ENCODE measurements at regions not wholly inside any gene's neighbourhood (a gene's known extent, or its start where the extent isn't known, plus 50 kb on each side); places are given as distances from the start of the nearest gene placed in this dataset.
"Not testable (repeated sequence)": the region's sequence is repeated elsewhere in the genome, so short reads cannot be mapped to it uniquely, and the experiment has no call there.

GRCh38 chr1:88333086-88333695, 350.9 kb upstream of the PKN2 start:
- Histone ChIP-seq H3K27ac (replicated peaks; ENCODE audit: low read length) (no peak overlapping the region), H3K4me1 (ENCODE audit: control insufficient read depth in 2 of 2, insufficient read depth in 1 of 2, low read depth in 1 of 2, low read length in 2 of 2) (peaks cover 0 to 3% of the 10 kb centered on the region in 2 donors), H2AK5ac (ENCODE audit: low read depth, low read length) (no peak overlapping the region), H3K4me2 (ENCODE audit: insufficient read depth, low read length, poor library complexity, severe bottlenecking) (no peak overlapping the region), H2BK12ac (ENCODE audit: low read length) (no peak overlapping the region), H4K8ac (ENCODE audit: low read depth, low read length) (no peak overlapping the region), H3K36me3 (replicated peaks in 1 of 2; ENCODE audit: control insufficient read depth in 2 of 2, insufficient read depth in 2 of 2, low read length in 2 of 2) (no peaks in the 10 kb centered on the region), H2BK15ac (ENCODE audit: low read length) (no peak overlapping the region), H3K23ac (ENCODE audit: low read depth, low read length, poor library complexity) (no peak overlapping the region), H3K9ac (ENCODE audit: low read depth, low read length, poor library complexity) (no peak overlapping the region), H3K18ac (ENCODE audit: low read length) (no peak overlapping the region), H2BK120ac (ENCODE audit: low read depth, low read length) (no peak overlapping the region), H3K27me3 (ENCODE audit: control insufficient read depth in 3 of 3, insufficient read depth in 3 of 3, low read depth in 1 of 3, low read length in 3 of 3) (no peaks in the 10 kb centered on the region), H3K4me3 (ENCODE audit: low read length in 2 of 2) (no peak overlapping the region), H3K4ac (ENCODE audit: low read length) (no peak overlapping the region), H3K79me1 (ENCODE audit: low read depth, low read length) (no peaks in the 10 kb centered on the region), H3K14ac (ENCODE audit: low read length) (no peak overlapping the region), H2AFZ (ENCODE audit: low read length) (peak overlapping the region; percentile 14), H4K91ac (ENCODE audit: low read depth, low read length, poor library complexity) (no peak overlapping the region), H2BK5ac (ENCODE audit: low read length) (no peak overlapping the region), H3K9me3 (replicated peaks in 1 of 2; ENCODE audit: control insufficient read depth in 2 of 2, insufficient read depth in 1 of 2, low read depth in 1 of 2, low read length in 2 of 2) (peaks cover 0 to 2% of the 10 kb centered on the region in 2 donors)
- DNase-seq (ENCODE audit: low spot score) = no peak
- no CpG with 5 or more reads among the region's 9 CpGs for WGBS, 2 donors (ENCODE audit: extremely low coverage in 2 of 2, insufficient read length in 2 of 2, insufficient replicate concordance in 1 of 2)

- H2AFZ ChIP-seq (ENCODE audit: low read length) = no peak overlapping the region
- no peak overlapping the region for H3K4me2 ChIP-seq (ENCODE audit: insufficient read depth, low read length, poor library complexity, severe bottlenecking)
- no peaks in the 10 kb centered on the region for H3K27me3 ChIP-seq (ENCODE audit: control insufficient read depth in 3 of 3, insufficient read depth in 3 of 3, low read depth in 1 of 3, low read length in 3 of 3)
- no peak overlapping the region for H3K27ac ChIP-seq (replicated peaks; ENCODE audit: low read length)
- no peak overlapping the region for H4K8ac ChIP-seq (ENCODE audit: low read depth, low read length)
- no peaks in the 10 kb centered on the region for H3K9me3 ChIP-seq (replicated peaks in 1 of 2; ENCODE audit: control insufficient read depth in 2 of 2, insufficient read depth in 1 of 2, low read depth in 1 of 2, low read length in 2 of 2)
- H3K18ac ChIP-seq (ENCODE audit: low read length) = no peak overlapping the region
- H3K9ac ChIP-seq (ENCODE audit: low read depth, low read length, poor library complexity) = no peak overlapping the region
- H2BK5ac ChIP-seq (ENCODE audit: low read length) = no peak overlapping the region
- DNase-seq (ENCODE audit: low spot score) = no peak
- no peaks in the 10 kb centered on the region for H3K36me3 ChIP-seq (replicated peaks in 1 of 2; ENCODE audit: control insufficient read depth in 2 of 2, insufficient read depth in 2 of 2, low read length in 2 of 2)
- no peak overlapping the region for H3K14ac ChIP-seq (ENCODE audit: low read length)
- H2BK120ac ChIP-seq (ENCODE audit: low read depth, low read length) = no peak overlapping the region
- H3K4ac ChIP-seq (ENCODE audit: low read length) = no peak overlapping the region
- H2AK5ac ChIP-seq (ENCODE audit: low read depth, low read length) = no peak overlapping the region
- H3K4me3 ChIP-seq (ENCODE audit: low read length in 2 of 2) = no peak overlapping the region
- WGBS, 2 donors (ENCODE audit: extremely low coverage in 2 of 2, insufficient read length in 2 of 2, insufficient replicate concordance in 1 of 2) = no CpG with 5 or more reads among the region's 5 CpGs
- no peak overlapping the region for H4K91ac ChIP-seq (ENCODE audit: low read depth, low read length, poor library complexity)
- no peaks in the 10 kb centered on the region for H3K4me1 ChIP-seq (ENCODE audit: control insufficient read depth in 2 of 2, insufficient read depth in 1 of 2, low read depth in 1 of 2, low read length in 2 of 2)
- no peak overlapping the region for H3K23ac ChIP-seq (ENCODE audit: low read depth, low read length, poor library complexity)
- no peak overlapping the region for H2BK15ac ChIP-seq (ENCODE audit: low read length)
- no peaks in the 10 kb centered on the region for H3K79me1 ChIP-seq (ENCODE audit: low read depth, low read length)
- H2BK12ac ChIP-seq (ENCODE audit: low read length) = no peak overlapping the region
Measured at GRCh38 chr1:88341447-88341846, 342.6 kb upstream of the PKN2 start.

DNA sequence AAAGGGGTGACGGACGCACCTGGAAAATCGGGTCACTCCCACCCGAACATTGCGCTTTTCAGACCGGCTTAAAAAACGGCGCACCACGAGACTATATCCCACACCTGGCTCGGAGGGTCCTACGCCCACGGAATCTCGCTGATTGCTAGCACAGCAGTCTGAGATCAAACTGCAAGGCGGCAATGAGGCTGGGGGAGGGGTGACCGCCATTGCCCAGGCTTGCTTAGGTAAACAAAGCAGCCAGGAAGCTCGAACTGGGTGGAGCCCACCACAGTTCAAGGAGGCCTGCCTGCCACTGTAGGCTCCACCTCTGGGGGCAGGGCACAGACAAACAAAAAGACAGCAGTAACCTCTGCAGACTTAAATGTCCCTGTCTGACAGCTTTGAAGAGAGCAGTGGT, 342.0 kb upstream of the PKN2 start:
- not testable (repeated sequence) for H3K9ac ChIP-seq (ENCODE audit: low read depth, low read length, poor library complexity); H2AFZ ChIP-seq (ENCODE audit: low read length); H3K4me3 ChIP-seq (ENCODE audit: low read length in 2 of 2); H3K18ac ChIP-seq (ENCODE audit: low read length); H3K27ac ChIP-seq (replicated peaks; ENCODE audit: low read length); H3K4me1 ChIP-seq (ENCODE audit: control insufficient read depth in 2 of 2, insufficient read depth in 1 of 2, low read depth in 1 of 2, low read length in 2 of 2); H2AK5ac ChIP-seq (ENCODE audit: low read depth, low read length); H2BK5ac ChIP-seq (ENCODE audit: low read length); H2BK120ac ChIP-seq (ENCODE audit: low read depth, low read length); H4K8ac ChIP-seq (ENCODE audit: low read depth, low read length); H3K27me3 ChIP-seq (ENCODE audit: control insufficient read depth in 3 of 3, insufficient read depth in 3 of 3, low read depth in 1 of 3, low read length in 3 of 3); H2BK12ac ChIP-seq (ENCODE audit: low read length); H2BK15ac ChIP-seq (ENCODE audit: low read length); DNase-seq (ENCODE audit: low spot score); H3K4me2 ChIP-seq (ENCODE audit: insufficient read depth, low read length, poor library complexity, severe bottlenecking); H3K4ac ChIP-seq (ENCODE audit: low read length); H3K14ac ChIP-seq (ENCODE audit: low read length); H3K79me1 ChIP-seq (ENCODE audit: low read depth, low read length); H3K36me3 ChIP-seq (replicated peaks in 1 of 2; ENCODE audit: control insufficient read depth in 2 of 2, insufficient read depth in 2 of 2, low read length in 2 of 2); H3K9me3 ChIP-seq (replicated peaks in 1 of 2; ENCODE audit: control insufficient read depth in 2 of 2, insufficient read depth in 1 of 2, low read depth in 1 of 2, low read length in 2 of 2); H3K23ac ChIP-seq (ENCODE audit: low read depth, low read length, poor library complexity); H4K91ac ChIP-seq (ENCODE audit: low read depth, low read length, poor library complexity)
- WGBS, 2 donors (ENCODE audit: extremely low coverage in 2 of 2, insufficient read length in 2 of 2, insufficient replicate concordance in 1 of 2) = no CpG with 5 or more reads among the region's 16 CpGs

DNA sequence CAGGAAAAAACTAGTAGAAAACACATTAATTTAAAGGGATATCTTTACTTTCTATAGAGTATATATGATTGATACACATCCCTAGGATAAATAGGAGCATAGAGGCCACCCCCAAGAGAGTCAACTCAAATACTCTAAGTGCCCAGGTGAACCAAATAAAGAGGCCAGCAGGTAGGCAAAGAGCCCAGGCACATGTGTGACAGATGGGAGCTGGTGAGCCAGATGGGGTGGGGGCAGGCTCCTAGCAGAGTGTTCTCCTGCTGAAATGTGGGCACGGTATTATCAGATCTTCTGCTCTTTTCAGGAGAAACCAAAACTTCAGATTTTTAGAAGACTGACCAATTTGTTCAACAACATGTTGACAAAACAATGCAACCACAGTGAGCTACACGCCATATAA, 333.4 kb upstream of the PKN2 start:
- no peak overlapping the region for H2BK120ac ChIP-seq (ENCODE audit: low read depth, low read length)
- no peaks in the 10 kb centered on the region for H3K27me3 ChIP-seq (ENCODE audit: control insufficient read depth in 3 of 3, insufficient read depth in 3 of 3, low read depth in 1 of 3, low read length in 3 of 3)
- H2AK5ac ChIP-seq (ENCODE audit: low read depth, low read length) = no peak overlapping the region
- no peak overlapping the region for H3K4me3 ChIP-seq (ENCODE audit: low read length in 2 of 2)
- H3K27ac ChIP-seq (replicated peaks; ENCODE audit: low read length) = no peak overlapping the region
- no peak overlapping the region for H3K4me2 ChIP-seq (ENCODE audit: insufficient read depth, low read length, poor library complexity, severe bottlenecking)
- H3K14ac ChIP-seq (ENCODE audit: low read length) = no peak overlapping the region
- no peaks in the 10 kb centered on the region for H3K9me3 ChIP-seq (replicated peaks in 1 of 2; ENCODE audit: control insufficient read depth in 2 of 2, insufficient read depth in 1 of 2, low read depth in 1 of 2, low read length in 2 of 2)
- H4K91ac ChIP-seq (ENCODE audit: low read depth, low read length, poor library complexity) = no peak overlapping the region
- H3K36me3 ChIP-seq (replicated peaks in 1 of 2; ENCODE audit: control insufficient read depth in 2 of 2, insufficient read depth in 2 of 2, low read length in 2 of 2) = no peaks in the 10 kb centered on the region
- WGBS, 2 donors (ENCODE audit: extremely low coverage in 2 of 2, insufficient read length in 2 of 2, insufficient replicate concordance in 1 of 2) = no CpG with 5 or more reads among the region's 2 CpGs
- H2BK5ac ChIP-seq (ENCODE audit: low read length) = no peak overlapping the region
- H3K9ac ChIP-seq (ENCODE audit: low read depth, low read length, poor library complexity) = no peak overlapping the region
- H3K18ac ChIP-seq (ENCODE audit: low read length) = no peak overlapping the region
- H3K79me1 ChIP-seq (ENCODE audit: low read depth, low read length) = no peaks in the 10 kb centered on the region
- H2AFZ ChIP-seq (ENCODE audit: low read length) = no peak overlapping the region
- H3K23ac ChIP-seq (ENCODE audit: low read depth, low read length, poor library complexity) = no peak overlapping the region
- H2BK15ac ChIP-seq (ENCODE audit: low read length) = no peak overlapping the region
- H4K8ac ChIP-seq (ENCODE audit: low read depth, low read length) = no peak overlapping the region
- DNase-seq (ENCODE audit: low spot score) = no peak
- H3K4ac ChIP-seq (ENCODE audit: low read length) = no peak overlapping the region
- no peak overlapping the region for H2BK12ac ChIP-seq (ENCODE audit: low read length)
- no peaks in the 10 kb centered on the region for H3K4me1 ChIP-seq (ENCODE audit: control insufficient read depth in 2 of 2, insufficient read depth in 1 of 2, low read depth in 1 of 2, low read length in 2 of 2)
